ENCODE measurements at regions not wholly inside any gene's neighbourhood (a gene's known extent, or its start where the extent isn't known, plus 50 kb on each side); places are given as distances from the start of the nearest gene placed in this dataset.

DNA sequence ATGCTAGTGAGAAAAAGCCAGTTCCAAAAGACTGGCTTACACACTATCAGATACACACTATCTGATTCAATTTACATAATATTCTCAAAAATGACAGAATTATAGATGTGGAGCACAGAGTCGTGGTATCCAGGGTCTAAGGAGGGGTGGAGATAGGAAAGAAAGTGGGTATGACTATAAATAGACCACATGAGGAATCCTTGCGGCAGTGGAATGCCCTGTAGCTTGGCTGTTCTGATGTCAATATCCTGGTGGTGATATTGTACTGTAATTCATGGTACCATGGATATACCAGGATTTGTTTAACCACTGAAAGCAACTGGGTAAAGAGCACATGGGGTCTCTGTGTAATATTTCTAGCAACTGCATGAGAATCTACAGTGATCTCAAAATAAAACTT, 67.7 kb upstream of the TMEM72 start:
- TF ChIP-seq OSR1 (CRISPR knock-in tag; IDR thresholded peaks at IDR 0.05) (no peak), RARB (CRISPR knock-in tag; IDR thresholded peaks at IDR 0.05) (no peak)
- TF ChIP-seq, protein P1, sequence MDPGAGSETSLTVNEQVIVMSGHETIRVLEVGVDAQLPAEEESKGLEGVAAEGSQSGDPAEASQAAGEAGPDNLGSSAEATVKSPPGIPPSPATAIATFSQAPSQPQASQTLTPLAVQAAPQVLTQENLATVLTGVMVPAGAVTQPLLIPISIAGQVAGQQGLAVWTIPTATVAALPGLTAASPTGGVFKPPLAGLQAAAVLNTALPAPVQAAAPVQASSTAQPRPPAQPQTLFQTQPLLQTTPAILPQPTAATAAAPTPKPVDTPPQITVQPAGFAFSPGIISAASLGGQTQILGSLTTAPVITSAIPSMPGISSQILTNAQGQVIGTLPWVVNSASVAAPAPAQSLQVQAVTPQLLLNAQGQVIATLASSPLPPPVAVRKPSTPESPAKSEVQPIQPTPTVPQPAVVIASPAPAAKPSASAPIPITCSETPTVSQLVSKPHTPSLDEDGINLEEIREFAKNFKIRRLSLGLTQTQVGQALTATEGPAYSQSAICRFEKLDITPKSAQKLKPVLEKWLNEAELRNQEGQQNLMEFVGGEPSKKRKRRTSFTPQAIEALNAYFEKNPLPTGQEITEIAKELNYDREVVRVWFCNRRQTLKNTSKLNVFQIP (CRISPR knock-in tag; IDR thresholded peaks at IDR 0.05; ENCODE audit: borderline replicate concordance, low read depth): no peak

Measured in SK-N-SH treated with all-trans-retinoic acid at 6 μM for 48 hours (cell line).